HCT116 (cell line): ENCODE measurements at regions not wholly inside any gene's neighbourhood (a gene's known extent, or its start where the extent isn't known, plus 50 kb on each side); places are given as distances from the start of the nearest gene placed in this dataset.

ENCODE experiments used
- ATAC-seq: fragments of 200-7000 bp; cut with Tn5 transposase; 2 replicates; pipeline ENCODE4 v1.9.1; 2020; ENCODE audit warnings: mild to moderate bottlenecking, moderate library complexity
- BruUV-seq: library from RNA; stranded (reverse); fragments of 400-500 nt; replicated peaks from 2 replicates; lab custom pipeline; 2021; lab: Mats Ljungman, UMichigan
- CTCF ChIA-PET: fragments of 300-600 bp; sonication (Branson Sonifier 250); formaldehyde crosslinking; loops from one replicate; lab custom pipeline; 2021; ENCODE audit warnings: antibody characterized with exemption; lab: Charles Lee
- POLR2A ChIA-PET: fragments of 300-600, 350-600 bp; sonication (Branson Sonifier 250); formaldehyde crosslinking; loops from one replicate; lab custom pipeline; 2021; ENCODE audit warnings: antibody characterized with exemption; lab: Charles Lee
- RAD21 ChIA-PET, 2 experiments: fragments of 300-600 bp; sonication (Branson Sonifier 250); formaldehyde crosslinking; loops; one replicate each; lab custom pipeline; 2023; ENCODE audit warnings: low total read pairs in 2 of 2; ENCODE audit not compliant: uncharacterized antibody in 2 of 2, unreplicated experiment in 2 of 2, low non-redundant PET in 1 of 2; lab: Charles Lee
- DNase-seq: peaks from one replicate; pipeline ENCODE4 v3.0.0-alpha.2; 2010; ENCODE audit warnings: low read depth, low spot score
- H2AFZ ChIP-seq: fragments of 200-600 bp; shearing (Covaris generic), sonication (generic); 2 replicates; pipeline ENCODE4 v1.6.1; 2017; ENCODE audit warnings: low read depth, mixed run types, mixed read lengths, antibody characterized with exemption, low read length; ENCODE audit not compliant: poor library complexity, severe bottlenecking
- H3K27ac ChIP-seq: 2 replicates; pipeline ENCODE4 v1.5.1; 2012; ENCODE audit warnings: low read depth, low read length
- H3K27me3 ChIP-seq: fragments of 200-600 bp; sonication (generic); 2 replicates; pipeline ENCODE4 v1.6.1; 2016; ENCODE audit warnings: mixed run types, low read length, mixed read lengths; ENCODE audit not compliant: insufficient read depth
- H3K36me3 ChIP-seq, 2 experiments: fragments of 200-500 bp in 1 of 2; fragments of 200-600 bp in 1 of 2; sonication (Bioruptor generic) in 1 of 2; sonication (generic) in 1 of 2; 2 replicates each; pipeline versions ENCODE4 v1.5.1 to v1.6.1; 2014 to 2016; ENCODE audit warnings: low read length in 2 of 2, inconsistent platforms in 1 of 2, mixed read lengths in 1 of 2, mixed run types in 1 of 2; ENCODE audit not compliant: insufficient read depth in 2 of 2, control insufficient read depth in 1 of 2
- H3K4me1 ChIP-seq, 2 experiments: fragments of 200-600 bp in 1 of 2; sonication (generic) in 1 of 2; 2 replicates each; pipeline versions ENCODE4 v1.5.1 to v1.6.1; 2012 to 2017; ENCODE audit warnings: low read length in 2 of 2, inconsistent platforms in 1 of 2, mild to moderate bottlenecking in 1 of 2, mixed read lengths in 1 of 2, mixed run types in 1 of 2, moderate library complexity in 1 of 2; ENCODE audit not compliant: insufficient read depth in 2 of 2, control insufficient read depth in 1 of 2
- H3K4me2 ChIP-seq: fragments of 200-600 bp; sonication (generic); 2 replicates; pipeline ENCODE4 v1.6.1; 2017; ENCODE audit warnings: mixed run types, low read length, mixed read lengths
- H3K4me3 ChIP-seq, 2 experiments: fragments of 200-600 bp in 1 of 2; sonication (generic) in 1 of 2; replicated peaks in 1 of 2; 2 replicates each; pipeline ENCODE4 v1.5.1; 2011 to 2016; ENCODE audit warnings: low read length in 2 of 2, control low read depth in 1 of 2, low read depth in 1 of 2, mild to moderate bottlenecking in 1 of 2, mixed read lengths in 1 of 2, mixed run types in 1 of 2
- H3K79me2 ChIP-seq: fragments of 200-600 bp; sonication (generic); 2 replicates; pipeline ENCODE4 v1.6.1; 2017; ENCODE audit warnings: mild to moderate bottlenecking, mixed run types, low read length, moderate library complexity, mixed read lengths; ENCODE audit not compliant: insufficient read depth
- H3K9ac ChIP-seq: fragments of 200-600 bp; sonication (generic); 2 replicates; pipeline ENCODE4 v1.6.1; 2016; ENCODE audit warnings: low read length, mixed read lengths
- H3K9me2 ChIP-seq: fragments of 200-600 bp; sonication (generic), shearing (Covaris generic); 2 replicates; pipeline ENCODE4 v1.6.1; 2017; ENCODE audit warnings: mixed run types, mild to moderate bottlenecking, moderate library complexity; ENCODE audit not compliant: insufficient read depth
- H3K9me3 ChIP-seq, 2 experiments: fragments of 200-500 bp in 1 of 2; fragments of 200-600 bp in 1 of 2; sonication (Bioruptor generic) in 1 of 2; sonication (generic) in 1 of 2; 2 replicates each; pipeline ENCODE4 v1.6.1; 2014 to 2017; ENCODE audit warnings: low read length in 2 of 2, mixed read lengths in 2 of 2, inconsistent platforms in 1 of 2, low read depth in 1 of 2, mild to moderate bottlenecking in 1 of 2, mixed run types in 1 of 2, moderate library complexity in 1 of 2; ENCODE audit not compliant: control insufficient read depth in 1 of 2, insufficient read depth in 1 of 2
- H4K20me1 ChIP-seq: fragments of 200-600 bp; sonication (generic), shearing (Covaris generic); 2 replicates; pipeline ENCODE4 v1.6.1; 2017; ENCODE audit warnings: mixed run types, mild to moderate bottlenecking, moderate library complexity; ENCODE audit not compliant: insufficient read depth
- ATF3 ChIP-seq: IDR thresholded peaks from 2 replicates; pipeline ENCODE4 v1.6.1; 2012
- ELF1 ChIP-seq: IDR thresholded peaks from 2 replicates; pipeline ENCODE4 v1.6.1; 2012; ENCODE audit warnings: low read depth, borderline replicate concordance
- EZH2 ChIP-seq: fragments of 200-600 bp; sonication (generic); IDR thresholded peaks from 2 replicates; pipeline ENCODE4 v1.6.1; 2017; ENCODE audit warnings: antibody characterized with exemption, mixed run types
- JUND ChIP-seq: IDR thresholded peaks from 2 replicates; pipeline ENCODE4 v1.6.1; 2012
- POLR2A ChIP-seq: IDR thresholded peaks from 2 replicates; pipeline ENCODE4 v1.7.0; 2011; ENCODE audit warnings: borderline replicate concordance; ENCODE audit not compliant: insufficient read depth, insufficient read length; ENCODE audit errors: extremely low read depth
- SIN3A ChIP-seq: IDR thresholded peaks from 2 replicates; pipeline ENCODE4 v1.6.1; 2012; ENCODE audit warnings: low read depth
- SRF ChIP-seq: IDR thresholded peaks from 2 replicates; pipeline ENCODE4 v1.6.1; 2012; ENCODE audit warnings: low read depth
- TCF7L2 ChIP-seq: IDR thresholded peaks from 2 replicates; pipeline ENCODE4 v1.7.0; 2011; ENCODE audit warnings: borderline replicate concordance, inconsistent platforms; ENCODE audit not compliant: insufficient read depth, insufficient read length; ENCODE audit errors: extremely low read depth
- YY1 ChIP-seq: IDR thresholded peaks from 2 replicates; pipeline ENCODE4 v1.6.1; 2011; ENCODE audit warnings: low read length, low read depth, moderate library complexity, mild to moderate bottlenecking; ENCODE audit not compliant: insufficient replicate concordance; ENCODE audit errors: extremely low read depth
- ZBTB33 ChIP-seq: IDR thresholded peaks from 2 replicates; pipeline ENCODE4 v1.6.1; 2011; ENCODE audit warnings: mild to moderate bottlenecking, low read length, moderate library complexity; ENCODE audit not compliant: insufficient replicate concordance; ENCODE audit errors: extremely low read depth
- ZNF274 ChIP-seq: fragments of 200-500 bp; sonication (Bioruptor generic); IDR thresholded peaks from 2 replicates; pipeline ENCODE4 v1.6.1; 2014; ENCODE audit warnings: mild to moderate bottlenecking, low read depth, low read length, inconsistent platforms
- intact Hi-C: fragments of 100-400 bp; cut with micrococcal nuclease; formaldehyde crosslinking; loops from 2 replicates; pipeline ENCODE4 v1.10.0; 2022
- TF ChIP-seq, protein P1 (sequence below), 3 experiments: fragments of 200-600 bp in 1 of 3; sonication (generic) in 1 of 3; IDR thresholded peaks in 2 of 3; conservative IDR thresholded peaks in 1 of 3; 2 replicates each; pipeline ENCODE4 v1.5.1; 2012 to 2017; ENCODE audit warnings: low read depth in 2 of 3, low read length in 2 of 3, antibody characterized with exemption in 1 of 3, borderline replicate concordance in 1 of 3, control low read depth in 1 of 3, mild to moderate bottlenecking in 1 of 3, mixed read lengths in 1 of 3, mixed run types in 1 of 3, moderate library complexity in 1 of 3; ENCODE audit not compliant: insufficient read depth in 1 of 3
- TF ChIP-seq, protein P2 (sequence below): IDR thresholded peaks from 2 replicates; pipeline ENCODE4 v1.6.1; 2012; ENCODE audit warnings: low read depth

DNA sequence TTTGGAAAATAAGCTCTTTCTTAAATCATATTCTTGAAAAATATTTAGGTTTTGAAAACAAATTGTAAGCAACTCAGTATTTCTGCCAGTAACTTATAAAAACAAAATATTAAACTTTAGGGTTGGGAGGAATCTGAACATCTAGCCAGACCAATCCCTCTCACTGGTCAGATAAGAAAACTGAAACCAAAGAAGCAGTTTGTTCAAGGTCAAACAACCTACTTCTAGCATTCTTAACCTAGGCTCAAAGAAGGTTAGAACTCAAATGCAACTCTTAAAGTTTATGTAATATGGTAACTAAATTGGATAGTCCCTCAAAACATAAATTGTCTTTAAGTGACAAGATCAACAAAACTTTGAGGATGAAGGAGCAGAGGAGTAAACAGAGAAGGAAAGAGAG is 374.9 kb upstream of the TNC start:
- POLR2A ChIA-PET: no interaction called here
- intact Hi-C loops: no loop called here
- Histone ChIP-seq H3K4me3 (no peak overlapping the region), H3K4me2 (no peak overlapping the region), H3K9me3 (no peaks in the 10 kb centered on the region), H4K20me1 (no peaks in the 10 kb centered on the region), H3K36me3 (no peaks in the 10 kb centered on the region), H3K4me1 (no peaks in the 10 kb centered on the region), H3K27me3 (no peaks in the 10 kb centered on the region), H3K9me2 (no peaks in the 10 kb centered on the region), H3K79me2 (no peaks in the 10 kb centered on the region), H3K27ac (no peak overlapping the region), H2AFZ (no peak overlapping the region), H3K9ac (no peak overlapping the region)
- CTCF ChIA-PET: no interaction called here
- no peak for TF ChIP-seq EZH2
- TF ChIP-seq, protein P1, sequence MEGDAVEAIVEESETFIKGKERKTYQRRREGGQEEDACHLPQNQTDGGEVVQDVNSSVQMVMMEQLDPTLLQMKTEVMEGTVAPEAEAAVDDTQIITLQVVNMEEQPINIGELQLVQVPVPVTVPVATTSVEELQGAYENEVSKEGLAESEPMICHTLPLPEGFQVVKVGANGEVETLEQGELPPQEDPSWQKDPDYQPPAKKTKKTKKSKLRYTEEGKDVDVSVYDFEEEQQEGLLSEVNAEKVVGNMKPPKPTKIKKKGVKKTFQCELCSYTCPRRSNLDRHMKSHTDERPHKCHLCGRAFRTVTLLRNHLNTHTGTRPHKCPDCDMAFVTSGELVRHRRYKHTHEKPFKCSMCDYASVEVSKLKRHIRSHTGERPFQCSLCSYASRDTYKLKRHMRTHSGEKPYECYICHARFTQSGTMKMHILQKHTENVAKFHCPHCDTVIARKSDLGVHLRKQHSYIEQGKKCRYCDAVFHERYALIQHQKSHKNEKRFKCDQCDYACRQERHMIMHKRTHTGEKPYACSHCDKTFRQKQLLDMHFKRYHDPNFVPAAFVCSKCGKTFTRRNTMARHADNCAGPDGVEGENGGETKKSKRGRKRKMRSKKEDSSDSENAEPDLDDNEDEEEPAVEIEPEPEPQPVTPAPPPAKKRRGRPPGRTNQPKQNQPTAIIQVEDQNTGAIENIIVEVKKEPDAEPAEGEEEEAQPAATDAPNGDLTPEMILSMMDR (IDR thresholded peaks at IDR 0.05 in 2 of 3, conservative IDR thresholded peaks at IDR 0.05 in 1 of 3; ENCODE audit: borderline replicate concordance in 1 of 3, insufficient read depth in 1 of 3, low read depth in 2 of 3, low read length in 2 of 3): no peak
- TF ChIP-seq ZNF274: no peak
- TF ChIP-seq ZBTB33: no peak
- no peak for TF ChIP-seq ELF1
- TF ChIP-seq POLR2A: no peak
- TF ChIP-seq ATF3: no peak
- TF ChIP-seq YY1: no peak
- no peak for TF ChIP-seq SRF
- TF ChIP-seq, protein P2, sequence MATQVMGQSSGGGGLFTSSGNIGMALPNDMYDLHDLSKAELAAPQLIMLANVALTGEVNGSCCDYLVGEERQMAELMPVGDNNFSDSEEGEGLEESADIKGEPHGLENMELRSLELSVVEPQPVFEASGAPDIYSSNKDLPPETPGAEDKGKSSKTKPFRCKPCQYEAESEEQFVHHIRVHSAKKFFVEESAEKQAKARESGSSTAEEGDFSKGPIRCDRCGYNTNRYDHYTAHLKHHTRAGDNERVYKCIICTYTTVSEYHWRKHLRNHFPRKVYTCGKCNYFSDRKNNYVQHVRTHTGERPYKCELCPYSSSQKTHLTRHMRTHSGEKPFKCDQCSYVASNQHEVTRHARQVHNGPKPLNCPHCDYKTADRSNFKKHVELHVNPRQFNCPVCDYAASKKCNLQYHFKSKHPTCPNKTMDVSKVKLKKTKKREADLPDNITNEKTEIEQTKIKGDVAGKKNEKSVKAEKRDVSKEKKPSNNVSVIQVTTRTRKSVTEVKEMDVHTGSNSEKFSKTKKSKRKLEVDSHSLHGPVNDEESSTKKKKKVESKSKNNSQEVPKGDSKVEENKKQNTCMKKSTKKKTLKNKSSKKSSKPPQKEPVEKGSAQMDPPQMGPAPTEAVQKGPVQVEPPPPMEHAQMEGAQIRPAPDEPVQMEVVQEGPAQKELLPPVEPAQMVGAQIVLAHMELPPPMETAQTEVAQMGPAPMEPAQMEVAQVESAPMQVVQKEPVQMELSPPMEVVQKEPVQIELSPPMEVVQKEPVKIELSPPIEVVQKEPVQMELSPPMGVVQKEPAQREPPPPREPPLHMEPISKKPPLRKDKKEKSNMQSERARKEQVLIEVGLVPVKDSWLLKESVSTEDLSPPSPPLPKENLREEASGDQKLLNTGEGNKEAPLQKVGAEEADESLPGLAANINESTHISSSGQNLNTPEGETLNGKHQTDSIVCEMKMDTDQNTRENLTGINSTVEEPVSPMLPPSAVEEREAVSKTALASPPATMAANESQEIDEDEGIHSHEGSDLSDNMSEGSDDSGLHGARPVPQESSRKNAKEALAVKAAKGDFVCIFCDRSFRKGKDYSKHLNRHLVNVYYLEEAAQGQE: no peak
- no peak for TF ChIP-seq TCF7L2
- TF ChIP-seq JUND: no peak
- no peak for TF ChIP-seq SIN3A
- BruUV-seq: no TSS peak
- ATAC-seq (no peak), DNase-seq (no peak)
- RAD21 ChIA-PET: no interaction called here
